A673 (cell line): ENCODE measurements at regions not wholly inside any gene's neighbourhood (a gene's known extent, or its start where the extent isn't known, plus 50 kb on each side); places are given as distances from the start of the nearest gene placed in this dataset.

ENCODE experiments used
- BruUV-seq: library from RNA; stranded (reverse); fragments of 400-500 nt; replicated peaks from 2 replicates; lab custom pipeline; 2021; lab: Mats Ljungman, UMichigan
- CTCF ChIA-PET: fragments of 300-600 bp; sonication (Branson Sonifier 250); formaldehyde crosslinking; loops from one replicate; lab custom pipeline; 2022; ENCODE audit warnings: antibody characterized with exemption; lab: Charles Lee
- POLR2A ChIA-PET: fragments of 300-600 bp; sonication (Branson Sonifier 250); formaldehyde crosslinking; loops from one replicate; lab custom pipeline; 2022; ENCODE audit warnings: antibody characterized with exemption; ENCODE audit not compliant: low non-redundant PET; lab: Charles Lee
- DNase-seq: peaks from one replicate; pipeline ENCODE4 v3.0.0-alpha.2; 2015; ENCODE audit warnings: low spot score
- H3K27ac ChIP-seq: fragments of 200-600 bp; sonication (generic); 2 replicates; pipeline ENCODE4 v1.5.1; 2016; ENCODE audit warnings: mixed run types, low read depth, mild to moderate bottlenecking, mixed read lengths, antibody characterized with exemption, low read length; ENCODE audit not compliant: poor library complexity, severe bottlenecking
- H3K27me3 ChIP-seq: fragments of 200-600 bp; sonication (generic); replicated peaks from 2 replicates; pipeline ENCODE4 v1.6.1; 2017; ENCODE audit warnings: mixed run types, low read depth, mild to moderate bottlenecking, mixed read lengths, antibody characterized with exemption, low read length; ENCODE audit not compliant: insufficient read depth, poor library complexity
- H3K36me3 ChIP-seq: fragments of 200-600 bp; sonication (generic); 2 replicates; pipeline ENCODE4 v1.6.1; 2016; ENCODE audit warnings: mixed run types, mild to moderate bottlenecking, mixed read lengths, antibody characterized with exemption, low read length; ENCODE audit not compliant: insufficient read depth, poor library complexity, severe bottlenecking
- H3K4me1 ChIP-seq: fragments of 200-600 bp; sonication (generic); 2 replicates; pipeline ENCODE4 v1.6.1; 2017; ENCODE audit warnings: mixed run types, mild to moderate bottlenecking, mixed read lengths, antibody characterized with exemption, low read length; ENCODE audit not compliant: insufficient read depth, poor library complexity, severe bottlenecking
- H3K4me3 ChIP-seq: fragments of 200-600 bp; sonication (generic); 2 replicates; pipeline ENCODE4 v1.5.1; 2016; ENCODE audit warnings: low read depth, mixed run types, mild to moderate bottlenecking, mixed read lengths, low read length; ENCODE audit not compliant: poor library complexity, severe bottlenecking
- H3K9me3 ChIP-seq: fragments of 200-600 bp; sonication (generic); 2 replicates; pipeline ENCODE4 v1.6.1; 2016; ENCODE audit warnings: mixed run types, low read depth, mild to moderate bottlenecking, mixed read lengths, antibody characterized with exemption, low read length; ENCODE audit not compliant: poor library complexity, severe bottlenecking
- EZH2 ChIP-seq: fragments of 200-600 bp; sonication (generic); IDR thresholded peaks from 2 replicates; pipeline ENCODE4 v1.6.1; 2017; ENCODE audit warnings: borderline replicate concordance, low read depth, mild to moderate bottlenecking, mixed read lengths, antibody characterized with exemption, low read length; ENCODE audit not compliant: poor library complexity, severe bottlenecking
- intact Hi-C: fragments of 100-400 bp; cut with micrococcal nuclease; formaldehyde crosslinking; loops from one replicate; pipeline ENCODE4 v1.10.0; 2022; ENCODE audit not compliant: unreplicated experiment
- TF ChIP-seq, protein P1 (sequence below): fragments of 300-800, 200-600 bp; sonication (generic); conservative IDR thresholded peaks from 2 replicates; pipeline ENCODE4 v1.5.1; 2017; ENCODE audit warnings: low read depth, mild to moderate bottlenecking, antibody characterized with exemption, low read length, moderate library complexity, mixed read lengths

DNA sequence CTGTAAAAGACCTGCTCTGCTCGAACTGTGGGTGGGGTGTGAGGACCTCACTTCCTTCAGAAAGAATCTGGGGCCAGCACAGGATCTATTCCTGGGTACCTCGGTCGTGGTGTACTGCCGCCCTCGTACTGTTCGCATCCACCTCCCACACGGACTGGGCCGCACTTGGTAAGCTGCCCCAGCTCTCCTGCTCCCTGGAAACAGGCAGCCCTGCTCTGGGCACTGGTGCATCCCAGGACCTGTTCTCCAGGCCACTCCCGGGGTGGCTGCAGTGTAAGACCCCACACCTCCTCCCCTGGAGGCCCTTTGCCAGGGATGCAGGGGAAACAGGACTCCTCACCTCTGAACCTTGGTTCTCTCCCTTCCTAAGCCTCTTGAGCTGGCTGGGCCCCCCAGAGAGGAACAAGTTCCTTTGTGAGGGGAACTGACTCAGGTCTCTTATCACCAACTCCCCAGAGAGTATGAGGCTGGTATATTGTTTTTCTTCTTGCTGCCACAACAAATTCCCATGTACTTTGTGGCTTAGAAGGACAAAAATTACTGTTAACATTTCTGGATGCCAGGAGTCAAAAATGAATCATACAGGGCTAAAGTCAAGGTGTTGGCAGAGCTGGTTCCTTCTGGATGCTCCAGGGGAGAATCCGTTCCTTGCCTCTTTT, 276.5 kb downstream of the NUAK1 start:
- DNase-seq = no peak
- TF ChIP-seq EZH2 = no peak
- TF ChIP-seq, protein P1, sequence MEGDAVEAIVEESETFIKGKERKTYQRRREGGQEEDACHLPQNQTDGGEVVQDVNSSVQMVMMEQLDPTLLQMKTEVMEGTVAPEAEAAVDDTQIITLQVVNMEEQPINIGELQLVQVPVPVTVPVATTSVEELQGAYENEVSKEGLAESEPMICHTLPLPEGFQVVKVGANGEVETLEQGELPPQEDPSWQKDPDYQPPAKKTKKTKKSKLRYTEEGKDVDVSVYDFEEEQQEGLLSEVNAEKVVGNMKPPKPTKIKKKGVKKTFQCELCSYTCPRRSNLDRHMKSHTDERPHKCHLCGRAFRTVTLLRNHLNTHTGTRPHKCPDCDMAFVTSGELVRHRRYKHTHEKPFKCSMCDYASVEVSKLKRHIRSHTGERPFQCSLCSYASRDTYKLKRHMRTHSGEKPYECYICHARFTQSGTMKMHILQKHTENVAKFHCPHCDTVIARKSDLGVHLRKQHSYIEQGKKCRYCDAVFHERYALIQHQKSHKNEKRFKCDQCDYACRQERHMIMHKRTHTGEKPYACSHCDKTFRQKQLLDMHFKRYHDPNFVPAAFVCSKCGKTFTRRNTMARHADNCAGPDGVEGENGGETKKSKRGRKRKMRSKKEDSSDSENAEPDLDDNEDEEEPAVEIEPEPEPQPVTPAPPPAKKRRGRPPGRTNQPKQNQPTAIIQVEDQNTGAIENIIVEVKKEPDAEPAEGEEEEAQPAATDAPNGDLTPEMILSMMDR = no peak
- POLR2A ChIA-PET = no interaction called here
- no peak overlapping the region for H3K4me3 ChIP-seq
- intact Hi-C loops = no loop called here
- H3K27ac ChIP-seq = no peak overlapping the region
- H3K4me1 ChIP-seq = no peaks in the 10 kb centered on the region
- no TSS peak for BruUV-seq
- CTCF ChIA-PET = no interaction called here
- no peaks in the 10 kb centered on the region for H3K9me3 ChIP-seq
- H3K27me3 ChIP-seq = no peaks in the 10 kb centered on the region
- H3K36me3 ChIP-seq = no peaks in the 10 kb centered on the region

DNA sequence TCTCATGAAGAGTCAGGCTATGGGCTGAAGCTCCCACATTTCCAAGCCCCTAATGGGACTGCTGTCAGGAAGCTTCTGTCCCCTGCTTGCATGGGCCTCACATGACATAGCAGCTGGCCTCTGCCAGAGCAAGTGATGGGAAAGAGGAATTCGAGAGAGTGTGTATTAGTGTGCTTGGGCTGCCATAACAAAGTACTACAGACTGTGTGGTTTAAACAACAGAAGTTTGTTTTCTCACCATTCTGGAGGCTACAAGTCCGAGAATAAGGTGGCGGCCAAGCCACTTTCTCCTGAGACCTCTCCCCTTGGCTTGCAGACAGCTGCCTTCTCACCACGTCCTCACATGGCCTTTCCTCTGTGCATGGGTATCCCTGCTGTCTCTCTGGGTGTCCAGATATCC, 274.4 kb downstream of the NUAK1 start:
- no peak for DNase-seq
- TF ChIP-seq EZH2 = no peak
- TF ChIP-seq, protein P1 = no peak
- Histone ChIP-seq H3K9me3 (no peaks in the 10 kb centered on the region), H3K36me3 (no peaks in the 10 kb centered on the region), H3K27ac (no peak overlapping the region), H3K4me3 (no peak overlapping the region), H3K4me1 (no peaks in the 10 kb centered on the region), H3K27me3 (no peaks in the 10 kb centered on the region)
- intact Hi-C loops = no loop called here
- ChIA-PET CTCF (no interaction called here), POLR2A (no interaction called here)
- no TSS peak for BruUV-seq

DNA sequence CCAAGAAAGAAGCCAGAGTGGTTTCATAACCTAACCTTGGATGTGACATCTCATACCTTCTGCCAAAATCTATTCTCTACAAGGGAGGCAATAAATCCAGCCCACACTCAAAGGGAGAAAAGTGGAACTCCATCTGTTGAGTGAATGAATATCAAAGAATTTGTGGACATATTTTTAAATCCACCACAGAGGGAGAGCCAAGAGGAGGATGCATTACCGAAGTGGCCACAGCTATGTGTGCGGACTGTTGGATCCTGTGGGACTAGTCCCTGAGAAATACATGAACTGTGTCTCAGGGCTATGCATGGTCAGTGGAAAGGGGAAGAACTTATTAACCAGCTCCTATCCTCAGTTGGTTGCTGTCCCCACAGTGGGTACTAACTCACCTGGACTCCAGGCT, 273.9 kb downstream of the NUAK1 start:
- DNase-seq = no peak
- Histone ChIP-seq H3K27ac (no peak overlapping the region), H3K27me3 (no peaks in the 10 kb centered on the region), H3K4me1 (no peaks in the 10 kb centered on the region), H3K36me3 (no peaks in the 10 kb centered on the region), H3K9me3 (no peaks in the 10 kb centered on the region), H3K4me3 (no peak overlapping the region)
- TF ChIP-seq, protein P1 = no peak
- no peak for TF ChIP-seq EZH2
- CTCF ChIA-PET = no interaction called here
- BruUV-seq = no TSS peak
- intact Hi-C loops = no loop called here
- POLR2A ChIA-PET = no interaction called here
